HCT116 (cell line): ENCODE measurements at regions not wholly inside any gene's neighbourhood (a gene's known extent, or its start where the extent isn't known, plus 50 kb on each side); places are given as distances from the start of the nearest gene placed in this dataset.

Experiments
- ATAC-seq: fragments of 200-7000 bp; cut with Tn5 transposase; 2 replicates; pipeline ENCODE4 v1.9.1; 2020; ENCODE audit warnings: mild to moderate bottlenecking, moderate library complexity
- BruUV-seq: library from RNA; stranded (reverse); fragments of 400-500 nt; replicated peaks from 2 replicates; lab custom pipeline; 2021; lab: Mats Ljungman, UMichigan
- CTCF ChIA-PET: fragments of 300-600 bp; sonication (Branson Sonifier 250); formaldehyde crosslinking; loops from one replicate; lab custom pipeline; 2021; ENCODE audit warnings: antibody characterized with exemption; lab: Charles Lee
- POLR2A ChIA-PET: fragments of 300-600, 350-600 bp; sonication (Branson Sonifier 250); formaldehyde crosslinking; loops from one replicate; lab custom pipeline; 2021; ENCODE audit warnings: antibody characterized with exemption; lab: Charles Lee
- RAD21 ChIA-PET, 2 experiments: fragments of 300-600 bp; sonication (Branson Sonifier 250); formaldehyde crosslinking; loops; one replicate each; lab custom pipeline; 2023; ENCODE audit warnings: low total read pairs in 2 of 2; ENCODE audit not compliant: uncharacterized antibody in 2 of 2, unreplicated experiment in 2 of 2, low non-redundant PET in 1 of 2; lab: Charles Lee
- DNase-seq: peaks from one replicate; pipeline ENCODE4 v3.0.0-alpha.2; 2010; ENCODE audit warnings: low read depth, low spot score
- H2AFZ ChIP-seq: fragments of 200-600 bp; shearing (Covaris generic), sonication (generic); 2 replicates; pipeline ENCODE4 v1.6.1; 2017; ENCODE audit warnings: low read depth, mixed run types, mixed read lengths, antibody characterized with exemption, low read length; ENCODE audit not compliant: poor library complexity, severe bottlenecking
- H3K27ac ChIP-seq: 2 replicates; pipeline ENCODE4 v1.5.1; 2012; ENCODE audit warnings: low read depth, low read length
- H3K27me3 ChIP-seq: fragments of 200-600 bp; sonication (generic); 2 replicates; pipeline ENCODE4 v1.6.1; 2016; ENCODE audit warnings: mixed run types, low read length, mixed read lengths; ENCODE audit not compliant: insufficient read depth
- H3K36me3 ChIP-seq, 2 experiments: fragments of 200-500 bp in 1 of 2; fragments of 200-600 bp in 1 of 2; sonication (Bioruptor generic) in 1 of 2; sonication (generic) in 1 of 2; 2 replicates each; pipeline versions ENCODE4 v1.5.1 to v1.6.1; 2014 to 2016; ENCODE audit warnings: low read length in 2 of 2, inconsistent platforms in 1 of 2, mixed read lengths in 1 of 2, mixed run types in 1 of 2; ENCODE audit not compliant: insufficient read depth in 2 of 2, control insufficient read depth in 1 of 2
- H3K4me1 ChIP-seq, 2 experiments: fragments of 200-600 bp in 1 of 2; sonication (generic) in 1 of 2; 2 replicates each; pipeline versions ENCODE4 v1.5.1 to v1.6.1; 2012 to 2017; ENCODE audit warnings: low read length in 2 of 2, inconsistent platforms in 1 of 2, mild to moderate bottlenecking in 1 of 2, mixed read lengths in 1 of 2, mixed run types in 1 of 2, moderate library complexity in 1 of 2; ENCODE audit not compliant: insufficient read depth in 2 of 2, control insufficient read depth in 1 of 2
- H3K4me2 ChIP-seq: fragments of 200-600 bp; sonication (generic); 2 replicates; pipeline ENCODE4 v1.6.1; 2017; ENCODE audit warnings: mixed run types, low read length, mixed read lengths
- H3K4me3 ChIP-seq, 2 experiments: fragments of 200-600 bp in 1 of 2; sonication (generic) in 1 of 2; replicated peaks in 1 of 2; 2 replicates each; pipeline ENCODE4 v1.5.1; 2011 to 2016; ENCODE audit warnings: low read length in 2 of 2, control low read depth in 1 of 2, low read depth in 1 of 2, mild to moderate bottlenecking in 1 of 2, mixed read lengths in 1 of 2, mixed run types in 1 of 2
- H3K79me2 ChIP-seq: fragments of 200-600 bp; sonication (generic); 2 replicates; pipeline ENCODE4 v1.6.1; 2017; ENCODE audit warnings: mild to moderate bottlenecking, mixed run types, low read length, moderate library complexity, mixed read lengths; ENCODE audit not compliant: insufficient read depth
- H3K9ac ChIP-seq: fragments of 200-600 bp; sonication (generic); 2 replicates; pipeline ENCODE4 v1.6.1; 2016; ENCODE audit warnings: low read length, mixed read lengths
- H3K9me2 ChIP-seq: fragments of 200-600 bp; sonication (generic), shearing (Covaris generic); 2 replicates; pipeline ENCODE4 v1.6.1; 2017; ENCODE audit warnings: mixed run types, mild to moderate bottlenecking, moderate library complexity; ENCODE audit not compliant: insufficient read depth
- H3K9me3 ChIP-seq, 2 experiments: fragments of 200-500 bp in 1 of 2; fragments of 200-600 bp in 1 of 2; sonication (Bioruptor generic) in 1 of 2; sonication (generic) in 1 of 2; 2 replicates each; pipeline ENCODE4 v1.6.1; 2014 to 2017; ENCODE audit warnings: low read length in 2 of 2, mixed read lengths in 2 of 2, inconsistent platforms in 1 of 2, low read depth in 1 of 2, mild to moderate bottlenecking in 1 of 2, mixed run types in 1 of 2, moderate library complexity in 1 of 2; ENCODE audit not compliant: control insufficient read depth in 1 of 2, insufficient read depth in 1 of 2
- H4K20me1 ChIP-seq: fragments of 200-600 bp; sonication (generic), shearing (Covaris generic); 2 replicates; pipeline ENCODE4 v1.6.1; 2017; ENCODE audit warnings: mixed run types, mild to moderate bottlenecking, moderate library complexity; ENCODE audit not compliant: insufficient read depth
- CEBPB ChIP-seq: IDR thresholded peaks from 2 replicates; pipeline ENCODE4 v1.6.1; 2012; ENCODE audit warnings: low read depth
- EGR1 ChIP-seq: IDR thresholded peaks from 2 replicates; pipeline ENCODE4 v1.6.1; 2012; ENCODE audit warnings: low read depth
- ELF1 ChIP-seq: IDR thresholded peaks from 2 replicates; pipeline ENCODE4 v1.6.1; 2012; ENCODE audit warnings: low read depth, borderline replicate concordance
- EZH2 ChIP-seq: fragments of 200-600 bp; sonication (generic); IDR thresholded peaks from 2 replicates; pipeline ENCODE4 v1.6.1; 2017; ENCODE audit warnings: antibody characterized with exemption, mixed run types
- JUND ChIP-seq: IDR thresholded peaks from 2 replicates; pipeline ENCODE4 v1.6.1; 2012
- MAX ChIP-seq: IDR thresholded peaks from 2 replicates; pipeline ENCODE4 v1.6.1; 2012
- POLR2A ChIP-seq: IDR thresholded peaks from 2 replicates; pipeline ENCODE4 v1.7.0; 2011; ENCODE audit warnings: borderline replicate concordance; ENCODE audit not compliant: insufficient read depth, insufficient read length; ENCODE audit errors: extremely low read depth
- POLR2AphosphoS5 ChIP-seq: IDR thresholded peaks from 2 replicates; pipeline ENCODE4 v1.6.1; 2011; ENCODE audit warnings: mild to moderate bottlenecking, low read depth, low read length, moderate library complexity
- REST ChIP-seq: IDR thresholded peaks from 2 replicates; pipeline ENCODE4 v1.6.1; 2012; ENCODE audit warnings: low read depth
- SIN3A ChIP-seq: IDR thresholded peaks from 2 replicates; pipeline ENCODE4 v1.6.1; 2012; ENCODE audit warnings: low read depth
- SP1 ChIP-seq: IDR thresholded peaks from 2 replicates; pipeline ENCODE4 v1.6.1; 2012; ENCODE audit warnings: low read depth
- YY1 ChIP-seq: IDR thresholded peaks from 2 replicates; pipeline ENCODE4 v1.6.1; 2011; ENCODE audit warnings: low read length, low read depth, moderate library complexity, mild to moderate bottlenecking; ENCODE audit not compliant: insufficient replicate concordance; ENCODE audit errors: extremely low read depth
- ZFX ChIP-seq: fragments of 450-650 bp; IDR thresholded peaks from 2 replicates; pipeline ENCODE4 v1.6.1; 2017
- ZNF274 ChIP-seq: fragments of 200-500 bp; sonication (Bioruptor generic); IDR thresholded peaks from 2 replicates; pipeline ENCODE4 v1.6.1; 2014; ENCODE audit warnings: mild to moderate bottlenecking, low read depth, low read length, inconsistent platforms
- intact Hi-C: fragments of 100-400 bp; cut with micrococcal nuclease; formaldehyde crosslinking; loops from 2 replicates; pipeline ENCODE4 v1.10.0; 2022
- TF ChIP-seq, protein P1 (sequence below): IDR thresholded peaks from 2 replicates; pipeline ENCODE4 v1.6.1; 2011; ENCODE audit warnings: mild to moderate bottlenecking, low read length, moderate library complexity; ENCODE audit not compliant: insufficient replicate concordance; ENCODE audit errors: extremely low read depth
- TF ChIP-seq, protein P2 (sequence below), 3 experiments: fragments of 200-600 bp in 1 of 3; sonication (generic) in 1 of 3; IDR thresholded peaks in 2 of 3; conservative IDR thresholded peaks in 1 of 3; 2 replicates each; pipeline ENCODE4 v1.5.1; 2012 to 2017; ENCODE audit warnings: low read depth in 2 of 3, low read length in 2 of 3, antibody characterized with exemption in 1 of 3, borderline replicate concordance in 1 of 3, control low read depth in 1 of 3, mild to moderate bottlenecking in 1 of 3, mixed read lengths in 1 of 3, mixed run types in 1 of 3, moderate library complexity in 1 of 3; ENCODE audit not compliant: insufficient read depth in 1 of 3

GRCh38 chr6:87820343-87820984 lies 118.4 kb upstream of the AKIRIN2 start:
- POLR2A ChIA-PET: no interaction called here
- H3K4me2 ChIP-seq: no peak overlapping the region
- H3K9me2 ChIP-seq: no peaks in the 10 kb centered on the region
- CTCF ChIA-PET: no interaction called here
- no peaks in the 10 kb centered on the region for H3K9me3 ChIP-seq
- H2AFZ ChIP-seq: no peak overlapping the region
- no peaks in the 10 kb centered on the region for H3K27me3 ChIP-seq
- no TSS peak for BruUV-seq
- H3K9ac ChIP-seq: no peak overlapping the region
- H3K27ac ChIP-seq: no peak overlapping the region
- intact Hi-C loops: no loop called here
- H3K36me3 ChIP-seq: no peaks in the 10 kb centered on the region
- ATAC-seq: no peak
- TF ChIP-seq, protein P1, sequence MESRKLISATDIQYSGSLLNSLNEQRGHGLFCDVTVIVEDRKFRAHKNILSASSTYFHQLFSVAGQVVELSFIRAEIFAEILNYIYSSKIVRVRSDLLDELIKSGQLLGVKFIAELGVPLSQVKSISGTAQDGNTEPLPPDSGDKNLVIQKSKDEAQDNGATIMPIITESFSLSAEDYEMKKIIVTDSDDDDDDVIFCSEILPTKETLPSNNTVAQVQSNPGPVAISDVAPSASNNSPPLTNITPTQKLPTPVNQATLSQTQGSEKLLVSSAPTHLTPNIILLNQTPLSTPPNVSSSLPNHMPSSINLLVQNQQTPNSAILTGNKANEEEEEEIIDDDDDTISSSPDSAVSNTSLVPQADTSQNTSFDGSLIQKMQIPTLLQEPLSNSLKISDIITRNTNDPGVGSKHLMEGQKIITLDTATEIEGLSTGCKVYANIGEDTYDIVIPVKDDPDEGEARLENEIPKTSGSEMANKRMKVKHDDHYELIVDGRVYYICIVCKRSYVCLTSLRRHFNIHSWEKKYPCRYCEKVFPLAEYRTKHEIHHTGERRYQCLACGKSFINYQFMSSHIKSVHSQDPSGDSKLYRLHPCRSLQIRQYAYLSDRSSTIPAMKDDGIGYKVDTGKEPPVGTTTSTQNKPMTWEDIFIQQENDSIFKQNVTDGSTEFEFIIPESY: no peak
- TF ChIP-seq SIN3A: no peak
- TF ChIP-seq MAX: no peak
- no peak for TF ChIP-seq SP1
- TF ChIP-seq EZH2: no peak
- TF ChIP-seq CEBPB: no peak
- no peak for TF ChIP-seq EGR1
- no peak for TF ChIP-seq JUND
- no peak for TF ChIP-seq REST
- no peak for TF ChIP-seq ZNF274
- TF ChIP-seq, protein P2, sequence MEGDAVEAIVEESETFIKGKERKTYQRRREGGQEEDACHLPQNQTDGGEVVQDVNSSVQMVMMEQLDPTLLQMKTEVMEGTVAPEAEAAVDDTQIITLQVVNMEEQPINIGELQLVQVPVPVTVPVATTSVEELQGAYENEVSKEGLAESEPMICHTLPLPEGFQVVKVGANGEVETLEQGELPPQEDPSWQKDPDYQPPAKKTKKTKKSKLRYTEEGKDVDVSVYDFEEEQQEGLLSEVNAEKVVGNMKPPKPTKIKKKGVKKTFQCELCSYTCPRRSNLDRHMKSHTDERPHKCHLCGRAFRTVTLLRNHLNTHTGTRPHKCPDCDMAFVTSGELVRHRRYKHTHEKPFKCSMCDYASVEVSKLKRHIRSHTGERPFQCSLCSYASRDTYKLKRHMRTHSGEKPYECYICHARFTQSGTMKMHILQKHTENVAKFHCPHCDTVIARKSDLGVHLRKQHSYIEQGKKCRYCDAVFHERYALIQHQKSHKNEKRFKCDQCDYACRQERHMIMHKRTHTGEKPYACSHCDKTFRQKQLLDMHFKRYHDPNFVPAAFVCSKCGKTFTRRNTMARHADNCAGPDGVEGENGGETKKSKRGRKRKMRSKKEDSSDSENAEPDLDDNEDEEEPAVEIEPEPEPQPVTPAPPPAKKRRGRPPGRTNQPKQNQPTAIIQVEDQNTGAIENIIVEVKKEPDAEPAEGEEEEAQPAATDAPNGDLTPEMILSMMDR (IDR thresholded peaks at IDR 0.05 in 2 of 3, conservative IDR thresholded peaks at IDR 0.05 in 1 of 3; ENCODE audit: borderline replicate concordance in 1 of 3, insufficient read depth in 1 of 3, low read depth in 2 of 3, low read length in 2 of 3): no peak
- TF ChIP-seq ELF1: no peak
- no peak for TF ChIP-seq POLR2AphosphoS5
- no peak for TF ChIP-seq YY1
- no peak for TF ChIP-seq ZFX
- TF ChIP-seq POLR2A: no peak
- H4K20me1 ChIP-seq: no peaks in the 10 kb centered on the region
- RAD21 ChIA-PET: no interaction called here
- no peak overlapping the region for H3K4me3 ChIP-seq
- no peak for DNase-seq
- no peaks in the 10 kb centered on the region for H3K4me1 ChIP-seq
- no peaks in the 10 kb centered on the region for H3K79me2 ChIP-seq
